Mucosa of rectum (tissue), 2 donors: ENCODE measurements at regions not wholly inside any gene's neighbourhood (a gene's known extent, or its start where the extent isn't known, plus 50 kb on each side); places are given as distances from the start of the nearest gene placed in this dataset.
"Not testable (repeated sequence)": the region's sequence is repeated elsewhere in the genome, so short reads cannot be mapped to it uniquely, and the experiment has no call there.

Experiments used
- H3K27ac ChIP-seq, 2 donors: one replicate each; pipeline ENCODE4 v1.7.0; 2013; ENCODE audit warnings: inconsistent platforms in 2 of 2, low read depth in 2 of 2, low read length in 2 of 2
- H3K27me3 ChIP-seq, 2 donors: one replicate each; pipeline ENCODE4 v1.7.0; 2013; ENCODE audit warnings: low read length in 2 of 2; ENCODE audit not compliant: control insufficient read depth in 2 of 2, insufficient read depth in 2 of 2
- H3K36me3 ChIP-seq, 2 donors: one replicate each; pipeline ENCODE4 v1.7.0; 2013; ENCODE audit warnings: low read length in 2 of 2; ENCODE audit not compliant: control insufficient read depth in 2 of 2, insufficient read depth in 2 of 2
- H3K4me1 ChIP-seq, 2 donors: one replicate each; pipeline ENCODE4 v1.7.0; 2013; ENCODE audit warnings: low read length in 2 of 2, mild to moderate bottlenecking in 1 of 2; ENCODE audit not compliant: control insufficient read depth in 2 of 2, insufficient read depth in 2 of 2
- H3K4me3 ChIP-seq, 2 donors: one replicate each; pipeline ENCODE4 v1.7.0; 2013; ENCODE audit warnings: low read length in 2 of 2
- H3K9ac ChIP-seq, 2 donors: one replicate each; pipeline ENCODE4 v1.7.0; 2013; ENCODE audit warnings: low read length in 2 of 2, low read depth in 1 of 2, mild to moderate bottlenecking in 1 of 2
- H3K9me3 ChIP-seq, 2 donors: one replicate each; pipeline ENCODE4 v1.7.0; 2013; ENCODE audit warnings: low read length in 2 of 2; ENCODE audit not compliant: control insufficient read depth in 2 of 2
- donor health status: healthy.
- donor health status: Normal muscosa, but diverticular disease.

GRCh38 chr3:59360312-59360711 lies 310.5 kb upstream of the CFAP20DC start:
- H3K9me3 ChIP-seq, H3K9ac ChIP-seq, H3K4me1 ChIP-seq, H3K27me3 ChIP-seq, H3K36me3 ChIP-seq, H3K27ac ChIP-seq, H3K4me3 ChIP-seq: not testable (repeated sequence)

- no peaks in the 10 kb centered on the region for H3K9me3 ChIP-seq
- no peak overlapping the region for H3K4me3 ChIP-seq
- no peak overlapping the region for H3K9ac ChIP-seq
- no peaks in the 10 kb centered on the region for H3K4me1 ChIP-seq
- H3K27ac ChIP-seq: no peak overlapping the region
- H3K36me3 ChIP-seq: no peaks in the 10 kb centered on the region
- H3K27me3 ChIP-seq: no peaks in the 10 kb centered on the region
Observed at GRCh38 chr3:59341459-59341858, 291.6 kb upstream of the CFAP20DC start.

GRCh38 chr3:59339818-59340217 lies 290.0 kb upstream of the CFAP20DC start:
- H3K4me1 ChIP-seq: no peaks in the 10 kb centered on the region

GRCh38 chr3:59338934-59339333 lies 289.1 kb upstream of the CFAP20DC start:
- Histone ChIP-seq H3K27ac (no peak overlapping the region), H3K36me3 (no peaks in the 10 kb centered on the region)

More at GRCh38 chr3:59339818-59340217, 290.0 kb upstream of the CFAP20DC start:
- no peak overlapping the region for H3K9ac ChIP-seq
- no peaks in the 10 kb centered on the region for H3K9me3 ChIP-seq
- H3K27ac ChIP-seq: no peak overlapping the region
- no peaks in the 10 kb centered on the region for H3K27me3 ChIP-seq
- H3K36me3 ChIP-seq: no peaks in the 10 kb centered on the region
- no peak overlapping the region for H3K4me3 ChIP-seq

GRCh38 chr3:59335338-59335737 lies 285.5 kb upstream of the CFAP20DC start:
- no peak overlapping the region for H3K27ac ChIP-seq
- H3K9ac ChIP-seq: no peak overlapping the region
- H3K36me3 ChIP-seq: no peaks in the 10 kb centered on the region
- H3K4me3 ChIP-seq: no peak overlapping the region
- no peaks in the 10 kb centered on the region for H3K9me3 ChIP-seq
- no peaks in the 10 kb centered on the region for H3K27me3 ChIP-seq
- no peaks in the 10 kb centered on the region for H3K4me1 ChIP-seq

More at GRCh38 chr3:59338934-59339333, 289.1 kb upstream of the CFAP20DC start:
- Histone ChIP-seq H3K9me3 (no peaks in the 10 kb centered on the region), H3K4me3 (no peak overlapping the region), H3K4me1 (no peaks in the 10 kb centered on the region), H3K9ac (no peak overlapping the region), H3K27me3 (no peaks in the 10 kb centered on the region)

- H3K9me3 ChIP-seq: no peaks in the 10 kb centered on the region
- no peak overlapping the region for H3K9ac ChIP-seq
- H3K4me3 ChIP-seq: no peak overlapping the region
- H3K27ac ChIP-seq: no peak overlapping the region
- H3K27me3 ChIP-seq: no peaks in the 10 kb centered on the region
- H3K4me1 ChIP-seq: no peaks in the 10 kb centered on the region
- no peaks in the 10 kb centered on the region for H3K36me3 ChIP-seq
Observed at GRCh38 chr3:59334585-59334984, 284.8 kb upstream of the CFAP20DC start.

- H3K27me3 ChIP-seq: no peaks in the 10 kb centered on the region
- no peaks in the 10 kb centered on the region for H3K9me3 ChIP-seq
- H3K9ac ChIP-seq: no peak overlapping the region
- no peaks in the 10 kb centered on the region for H3K4me1 ChIP-seq
- H3K4me3 ChIP-seq: no peak overlapping the region
- H3K36me3 ChIP-seq: no peaks in the 10 kb centered on the region
- no peak overlapping the region for H3K27ac ChIP-seq
Observed at GRCh38 chr3:59327376-59327808, 277.6 kb upstream of the CFAP20DC start.

- Histone ChIP-seq H3K27ac (no peak overlapping the region), H3K9ac (no peak overlapping the region), H3K4me3 (no peak overlapping the region), H3K9me3 (no peaks in the 10 kb centered on the region), H3K27me3 (no peaks in the 10 kb centered on the region), H3K36me3 (no peaks in the 10 kb centered on the region), H3K4me1 (no peaks in the 10 kb centered on the region)
Observed at GRCh38 chr3:59326246-59327024, 276.6 kb upstream of the CFAP20DC start.

- Histone ChIP-seq H3K36me3 (no peaks in the 10 kb centered on the region), H3K9ac (no peak overlapping the region), H3K9me3 (no peaks in the 10 kb centered on the region), H3K27me3 (no peaks in the 10 kb centered on the region), H3K27ac (no peak overlapping the region), H3K4me1 (no peaks in the 10 kb centered on the region), H3K4me3 (no peak overlapping the region)
Observed at GRCh38 chr3:59321881-59322540, 272.2 kb upstream of the CFAP20DC start.

- Histone ChIP-seq H3K36me3 (no peaks in the 10 kb centered on the region), H3K27me3 (no peaks in the 10 kb centered on the region), H3K4me3 (no peak overlapping the region), H3K9me3 (no peaks in the 10 kb centered on the region), H3K4me1 (no peaks in the 10 kb centered on the region), H3K27ac (no peak overlapping the region), H3K9ac (no peak overlapping the region)
Observed at GRCh38 chr3:59320080-59320479, 270.3 kb upstream of the CFAP20DC start.
